B cell (primary cell): ENCODE measurements at regions not wholly inside any gene's neighbourhood (a gene's known extent, or its start where the extent isn't known, plus 50 kb on each side); places are given as distances from the start of the nearest gene placed in this dataset.

Source experiments
- ATAC-seq: fragments of 200-7000 bp; cut with Tn5 transposase; one replicate; pipeline ENCODE4 v1.10.0; 2021; ENCODE audit warnings: low read depth, mild to moderate bottlenecking, moderate number of reproducible peaks, moderate library complexity
- CTCF ChIA-PET: fragments of 350-600 bp; sonication (Branson Sonifier 250); formaldehyde crosslinking; loops from one replicate; lab custom pipeline; 2021; ENCODE audit warnings: antibody characterized with exemption, inconsistent platforms; lab: Charles Lee
- POLR2A ChIA-PET: fragments of 350-600 bp; sonication (Branson Sonifier 250); formaldehyde crosslinking; loops from one replicate; lab custom pipeline; 2021; ENCODE audit warnings: antibody characterized with exemption; lab: Charles Lee
- DNase-seq: peaks from one replicate; pipeline ENCODE4 v3.0.0; 2013
- H2AFZ ChIP-seq: 2 replicates; pipeline ENCODE4 v1.6.1; 2012; ENCODE audit warnings: mild to moderate bottlenecking, low read depth, low read length; ENCODE audit not compliant: insufficient read depth, poor library complexity, severe bottlenecking
- H3K27ac ChIP-seq, 2 donors: 1 replicate in 1 of 2; 2 replicates in 1 of 2; pipeline ENCODE4 v1.5.1; 2012 to 2013; ENCODE audit warnings: low read length in 2 of 2, mild to moderate bottlenecking in 2 of 2, moderate library complexity in 1 of 2
- H3K27me3 ChIP-seq, 4 experiments: fragments of 200-600 bp in 1 of 4; sonication (generic) in 1 of 4; replicated peaks in 1 of 4; 1 replicate in 2 of 4; 2 replicates in 2 of 4; pipeline versions ENCODE4 v1.6.1 to v1.7.0; 2013 to 2016; ENCODE audit warnings: low read length in 3 of 4, mild to moderate bottlenecking in 2 of 4, mixed read lengths in 1 of 4, moderate library complexity in 1 of 4; ENCODE audit not compliant: insufficient read depth in 4 of 4, control insufficient read depth in 3 of 4; ENCODE audit errors: control extremely low read depth in 1 of 4
- H3K36me3 ChIP-seq, 2 experiments: replicated peaks in 1 of 2; 1 replicate in 1 of 2; 2 replicates in 1 of 2; pipeline versions ENCODE4 v1.6.1 to v1.7.1; 2013; ENCODE audit warnings: low read length in 1 of 2; ENCODE audit not compliant: insufficient read depth in 2 of 2, control insufficient read depth in 1 of 2; ENCODE audit errors: control extremely low read depth in 1 of 2, extremely low read depth in 1 of 2
- H3K4me1 ChIP-seq, 2 donors: fragments of 200-600 bp in 1 of 2; sonication (generic) in 1 of 2; 1 replicate in 1 of 2; 2 replicates in 1 of 2; pipeline versions ENCODE4 v1.5.1 to v1.6.1; 2013 to 2017; ENCODE audit warnings: low read length in 2 of 2; ENCODE audit not compliant: control insufficient read depth in 2 of 2, insufficient read depth in 2 of 2
- H3K4me2 ChIP-seq: replicated peaks from 2 replicates; pipeline ENCODE3; 2012; ENCODE audit warnings: mild to moderate bottlenecking, low read depth, low read length; ENCODE audit not compliant: poor library complexity, severe bottlenecking
- H3K4me3 ChIP-seq, 5 experiments: fragments of 200-600 bp in 1 of 5; sonication (generic) in 1 of 5; 1 replicate in 3 of 5; 2 replicates in 2 of 5; pipeline versions ENCODE4 v1.5.1 to v1.7.0; 2011 to 2016; ENCODE audit warnings: low read length in 4 of 5, mild to moderate bottlenecking in 4 of 5, low read depth in 2 of 5, control low read depth in 1 of 5, moderate library complexity in 1 of 5; ENCODE audit not compliant: insufficient read depth in 1 of 5; ENCODE audit errors: control extremely low read depth in 1 of 5, extremely low read depth in 1 of 5
- H3K79me2 ChIP-seq: fragments of 200-600 bp; sonication (generic); one replicate; pipeline ENCODE4 v1.6.0; 2016; ENCODE audit warnings: low read length; ENCODE audit not compliant: control insufficient read depth, insufficient read depth
- H3K9ac ChIP-seq: fragments of 200-600 bp; sonication (generic); 2 replicates; pipeline ENCODE4 v1.6.1; 2017; ENCODE audit warnings: mild to moderate bottlenecking, low read length, moderate library complexity
- H3K9me3 ChIP-seq, 3 donors: one replicate each; pipeline versions ENCODE4 v1.6.1 to v1.7.1; 2013; ENCODE audit warnings: low read length in 2 of 3; ENCODE audit not compliant: control insufficient read depth in 2 of 3, insufficient read depth in 1 of 3; ENCODE audit errors: control extremely low read depth in 1 of 3
- H4K20me1 ChIP-seq: 2 replicates; pipeline ENCODE4 v1.6.0; 2012; ENCODE audit warnings: mild to moderate bottlenecking, low read length; ENCODE audit not compliant: insufficient read depth, control insufficient read depth, poor library complexity, severe bottlenecking
- H3K27ac Mint-ChIP-seq: one replicate; pipeline ENCODE4 v1.8.0; 2021; ENCODE audit warnings: mixed read lengths
- H3K27me3 Mint-ChIP-seq: one replicate; pipeline ENCODE4 v1.8.0; 2021; ENCODE audit warnings: mixed read lengths
- H3K4me1 Mint-ChIP-seq: one replicate; pipeline ENCODE4 v1.8.0; 2021; ENCODE audit warnings: mixed read lengths
- H3K4me3 Mint-ChIP-seq: one replicate; pipeline ENCODE4 v1.8.0; 2021; ENCODE audit warnings: mixed read lengths
- H3K9me3 Mint-ChIP-seq: one replicate; pipeline ENCODE4 v1.8.0; 2022; ENCODE audit warnings: mixed read lengths; ENCODE audit not compliant: insufficient read depth
- CTCF ChIP-seq: fragments of 200-600 bp; IDR thresholded peaks from one replicate; pipeline ENCODE4 v1.8.0; 2022; ENCODE audit warnings: antibody characterized with exemption, mild to moderate bottlenecking
- EZH2 ChIP-seq: IDR thresholded peaks from 2 replicates; pipeline ENCODE4 v1.6.1; 2012; ENCODE audit warnings: borderline replicate concordance, low read depth, mild to moderate bottlenecking, moderate library complexity, low read length; ENCODE audit not compliant: insufficient read depth, poor library complexity, severe bottlenecking
- WGBS: methylation state at CpG from one replicate; pipeline ENCODE4 v1.1.5; 2013; ENCODE audit warnings: missing lambda C conversion rate; ENCODE audit not compliant: insufficient coverage; 5-methylcytosine and 5-hydroxymethylcytosine counted together
- intact Hi-C: fragments of 100-400 bp; cut with micrococcal nuclease; formaldehyde crosslinking; loops from one replicate; pipeline ENCODE4 v1.10.0; 2022

- ChIA-PET CTCF (no interaction called here), POLR2A (no interaction called here)
- Mint-ChIP-seq H3K9me3 (no peaks in the 10 kb centered on the region), H3K4me1 (no peaks in the 10 kb centered on the region), H3K27me3 (no peaks in the 10 kb centered on the region), H3K4me3 (no peak overlapping the region), H3K27ac (no peak overlapping the region)
- ATAC-seq (no peak), DNase-seq (no peak)
- Histone ChIP-seq H4K20me1 (no peaks in the 10 kb centered on the region), H3K4me3 (no peak overlapping the region), H3K9ac (no peak overlapping the region), H3K9me3 (peaks cover 0 to 5% (median 0%) of the 10 kb centered on the region in 3 donors), H3K79me2 (no peaks in the 10 kb centered on the region), H3K36me3 (no peaks in the 10 kb centered on the region), H3K4me2 (no peak overlapping the region), H3K27me3 (no peaks in the 10 kb centered on the region), H2AFZ (no peak overlapping the region), H3K27ac (no peak overlapping the region), H3K4me1 (no peaks in the 10 kb centered on the region)
- no CpG with 5 or more reads among the region's 3 CpGs for WGBS
- intact Hi-C loops: no loop called here
- TF ChIP-seq EZH2 (no peak), CTCF (no peak)
These were observed 453.9 kb upstream of the GOT2 start for GRCh38 chr16:59188029-59188428.

GRCh38 chr16:59181821-59182420 is 447.8 kb upstream of the GOT2 start:
- no peaks in the 10 kb centered on the region for H3K4me1 ChIP-seq
- no peak overlapping the region for H3K4me3 Mint-ChIP-seq
- H3K27me3 Mint-ChIP-seq: no peaks in the 10 kb centered on the region
- no peaks in the 10 kb centered on the region for H3K79me2 ChIP-seq
- ATAC-seq (no peak), DNase-seq (no peak)
- no peaks in the 10 kb centered on the region for H3K36me3 ChIP-seq
- H3K27ac Mint-ChIP-seq: no peak overlapping the region
- peaks cover 3% of the 10 kb centered on the region for H3K9me3 Mint-ChIP-seq
- no peak overlapping the region for H3K27ac ChIP-seq
- H3K4me2 ChIP-seq: no peak overlapping the region
- 96% methylated on average over 9 of the region's 9 CpGs for WGBS
- H3K9me3 ChIP-seq: peaks cover 0 to 13% (median 0%) of the 10 kb centered on the region in 3 donors
- no peak overlapping the region for H3K9ac ChIP-seq
- H2AFZ ChIP-seq: no peak overlapping the region
- no peaks in the 10 kb centered on the region for H3K4me1 Mint-ChIP-seq
- intact Hi-C loops: no loop called here
- H4K20me1 ChIP-seq: no peaks in the 10 kb centered on the region
- no peaks in the 10 kb centered on the region for H3K27me3 ChIP-seq
- TF ChIP-seq EZH2 (no peak), CTCF (no peak)
- CTCF ChIA-PET: no interaction called here
- POLR2A ChIA-PET: no interaction called here
- H3K4me3 ChIP-seq: no peak overlapping the region
